H9 (cell line): ENCODE measurements at regions not wholly inside any gene's neighbourhood (a gene's known extent, or its start where the extent isn't known, plus 50 kb on each side); places are given as distances from the start of the nearest gene placed in this dataset.

ENCODE experiments used
- DNase-seq: peaks from one replicate; pipeline ENCODE4 v3.0.0-alpha.2; 2017
- H2AFZ ChIP-seq: one replicate; pipeline ENCODE4 v1.6.1; 2013; ENCODE audit warnings: mild to moderate bottlenecking, low read length, control low read depth, moderate library complexity
- H2AK5ac ChIP-seq: 2 replicates; pipeline ENCODE4 v1.6.1; 2013; ENCODE audit warnings: low read length, control low read depth, mixed read lengths; ENCODE audit not compliant: insufficient read length
- H2BK120ac ChIP-seq: one replicate; pipeline ENCODE4 v1.6.1; 2013; ENCODE audit warnings: low read depth, mild to moderate bottlenecking, low read length, control low read depth, inconsistent platforms; ENCODE audit not compliant: poor library complexity, severe bottlenecking
- H2BK12ac ChIP-seq: 2 replicates; pipeline ENCODE4 v1.6.1; 2013; ENCODE audit warnings: low read length, control low read depth, mixed read lengths, low read depth; ENCODE audit not compliant: insufficient read length
- H2BK15ac ChIP-seq: 2 replicates; pipeline ENCODE4 v1.6.1; 2013; ENCODE audit warnings: low read depth, low read length, control low read depth
- H2BK20ac ChIP-seq: one replicate; pipeline ENCODE4 v1.6.1; 2013; ENCODE audit warnings: low read depth, mild to moderate bottlenecking, low read length, control low read depth, inconsistent platforms; ENCODE audit not compliant: poor library complexity, severe bottlenecking
- H2BK5ac ChIP-seq: 2 replicates; pipeline ENCODE4 v1.6.1; 2013; ENCODE audit warnings: low read length, control low read depth, mixed read lengths; ENCODE audit not compliant: insufficient read length
- H3K14ac ChIP-seq: 2 replicates; pipeline ENCODE4 v1.6.1; 2013; ENCODE audit warnings: low read length, control low read depth; ENCODE audit not compliant: insufficient read depth
- H3K18ac ChIP-seq: 2 replicates; pipeline ENCODE4 v1.6.1; 2013; ENCODE audit warnings: low read depth, mild to moderate bottlenecking, mixed read lengths, low read length, control low read depth; ENCODE audit not compliant: insufficient read length
- H3K23ac ChIP-seq: 2 replicates; pipeline ENCODE4 v1.6.1; 2013; ENCODE audit warnings: low read length, control low read depth, mixed read lengths, low read depth; ENCODE audit not compliant: insufficient read length
- H3K23me2 ChIP-seq: 2 replicates; pipeline ENCODE4 v1.6.1; 2013; ENCODE audit warnings: low read depth, mild to moderate bottlenecking, mixed read lengths, low read length, control low read depth; ENCODE audit not compliant: insufficient read length, poor library complexity, severe bottlenecking
- H3K27ac ChIP-seq: 2 replicates; pipeline ENCODE4 v1.5.1; 2013; ENCODE audit warnings: low read length, control low read depth, mixed read lengths, low read depth; ENCODE audit not compliant: insufficient read length
- H3K27me3 ChIP-seq: 2 replicates; pipeline ENCODE4 v1.6.1; 2013; ENCODE audit warnings: low read length, control low read depth, inconsistent platforms; ENCODE audit not compliant: insufficient read depth
- H3K4ac ChIP-seq: 2 replicates; pipeline ENCODE4 v1.6.1; 2013; ENCODE audit warnings: low read depth, mild to moderate bottlenecking, control low read depth, inconsistent platforms, low read length, moderate library complexity
- H3K4me1 ChIP-seq: 2 replicates; pipeline ENCODE4 v1.6.1; 2013; ENCODE audit warnings: low read length, control low read depth, inconsistent platforms; ENCODE audit not compliant: insufficient read depth
- H3K4me2 ChIP-seq: 2 replicates; pipeline ENCODE4 v1.6.1; 2013; ENCODE audit warnings: low read length, control low read depth, mixed read lengths; ENCODE audit not compliant: insufficient read length, insufficient read depth
- H3K56ac ChIP-seq: 2 replicates; pipeline ENCODE4 v1.6.1; 2013; ENCODE audit warnings: low read depth, mild to moderate bottlenecking, mixed read lengths, low read length, control low read depth; ENCODE audit not compliant: insufficient read length
- H3K79me1 ChIP-seq: 2 replicates; pipeline ENCODE4 v1.6.1; 2013; ENCODE audit warnings: low read depth, mild to moderate bottlenecking, moderate library complexity, low read length, control low read depth, inconsistent platforms; ENCODE audit not compliant: insufficient read depth, poor library complexity, severe bottlenecking
- H3K79me2 ChIP-seq: 2 replicates; pipeline ENCODE4 v1.6.1; 2013; ENCODE audit warnings: low read length, control low read depth, inconsistent platforms; ENCODE audit not compliant: insufficient read depth
- H3K9ac ChIP-seq: 2 replicates; pipeline ENCODE4 v1.6.1; 2013; ENCODE audit warnings: low read length, control low read depth, mixed read lengths; ENCODE audit not compliant: insufficient read length; ENCODE audit errors: extremely low read depth
- H3K9me3 ChIP-seq: one replicate; pipeline ENCODE4 v1.6.1; 2013; ENCODE audit warnings: low read depth, low read length, inconsistent platforms; ENCODE audit not compliant: control insufficient read depth
- H3T11ph ChIP-seq: one replicate; pipeline ENCODE4 v1.6.1; 2013; ENCODE audit warnings: mild to moderate bottlenecking, low read length, control low read depth, inconsistent platforms
- H4K20me1 ChIP-seq: one replicate; pipeline ENCODE4 v1.6.1; 2013; ENCODE audit not compliant: control insufficient read depth, insufficient read length, insufficient read depth
- H4K5ac ChIP-seq: 2 replicates; pipeline ENCODE4 v1.6.1; 2013; ENCODE audit warnings: low read depth, mild to moderate bottlenecking, mixed read lengths, low read length, control low read depth; ENCODE audit not compliant: insufficient read length
- H4K8ac ChIP-seq: replicated peaks from 2 replicates; pipeline ENCODE4 v1.6.1; 2013; ENCODE audit warnings: low read length, control low read depth, mixed read lengths, low read depth; ENCODE audit not compliant: insufficient read length
- H4K91ac ChIP-seq: 2 replicates; pipeline ENCODE4 v1.6.1; 2013; ENCODE audit warnings: low read depth, mild to moderate bottlenecking, moderate library complexity, mixed read lengths, low read length, control low read depth; ENCODE audit not compliant: insufficient read length
- H3K27ac Mint-ChIP-seq, 3 experiments: 2 replicates in 2 of 3; 3 replicates in 1 of 3; pipeline ENCODE4 v1.8.0; 2020 to 2021; ENCODE audit warnings: mixed read lengths in 3 of 3, mild to moderate bottlenecking in 1 of 3, moderate library complexity in 1 of 3
- H3K27me3 Mint-ChIP-seq: 2 replicates; pipeline ENCODE4 v1.8.0; 2021; ENCODE audit warnings: low read depth, mild to moderate bottlenecking, moderate library complexity, mixed read lengths
- H3K36me3 Mint-ChIP-seq, 3 experiments: 2 replicates in 2 of 3; 3 replicates in 1 of 3; pipeline ENCODE4 v1.8.0; 2020 to 2021; ENCODE audit warnings: low read depth in 3 of 3, mixed read lengths in 3 of 3; ENCODE audit not compliant: insufficient read depth in 1 of 3
- H3K4me1 Mint-ChIP-seq, 2 experiments: 2 replicates each; pipeline ENCODE4 v1.8.0; 2020; ENCODE audit warnings: mixed read lengths in 2 of 2
- H3K4me3 Mint-ChIP-seq, 2 experiments: 2 replicates in 1 of 2; 3 replicates in 1 of 2; pipeline ENCODE4 v1.8.0; 2020 to 2021; ENCODE audit warnings: mild to moderate bottlenecking in 2 of 2, mixed read lengths in 2 of 2, moderate library complexity in 1 of 2
- H3K9me3 Mint-ChIP-seq, 2 experiments: 2 replicates in 1 of 2; 3 replicates in 1 of 2; pipeline ENCODE4 v1.8.0; 2020; ENCODE audit warnings: mild to moderate bottlenecking in 2 of 2, mixed read lengths in 2 of 2, moderate library complexity in 1 of 2
- CTCF ChIP-seq: fragments of 200-600 bp; sonication (generic); conservative IDR thresholded peaks from 3 replicates; pipeline ENCODE4 v1.8.0; 2021; ENCODE audit warnings: antibody characterized with exemption, mild to moderate bottlenecking
- whole genome bisulfite sequencing: extraction: QIAGEN DNeasy Blood & Tissue Kit; methylation state at CpG from one replicate; pipeline ENCODE4 v1.1.7; 2013; ENCODE audit warnings: missing lambda C conversion rate, low lambda C conversion rate, mixed read lengths; ENCODE audit not compliant: insufficient read length; ENCODE audit errors: extremely low coverage; 5-methylcytosine and 5-hydroxymethylcytosine counted together

- no peak overlapping the region for H3K18ac ChIP-seq
- H3K9me3 ChIP-seq: no peaks in the 10 kb centered on the region
Observed at GRCh38 chr10:78761311-78761781, 307.4 kb upstream of the ZMIZ1 start.

More at GRCh38 chr10:78761311-78761781, 307.4 kb upstream of the ZMIZ1 start:
- TF ChIP-seq CTCF: no peak
- H3K23me2 ChIP-seq: no peaks in the 10 kb centered on the region
- H2BK120ac ChIP-seq: no peak overlapping the region
- H3K79me1 ChIP-seq: no peaks in the 10 kb centered on the region
- peaks cover 17 to 22% of the 10 kb centered on the region in 2 experiments for H3K4me1 Mint-ChIP-seq
- no peak overlapping the region for H2BK12ac ChIP-seq
- H3K9me3 Mint-ChIP-seq: no peaks in the 10 kb centered on the region
- no peak overlapping the region for H3K14ac ChIP-seq
- no peaks in the 10 kb centered on the region for H4K20me1 ChIP-seq
- H3K36me3 Mint-ChIP-seq: no peaks in the 10 kb centered on the region
- DNase-seq: no peak
- H3K56ac ChIP-seq: no peak overlapping the region
- H2AK5ac ChIP-seq: no peak overlapping the region
- no peaks in the 10 kb centered on the region for H3K4me1 ChIP-seq
- no peak overlapping the region for H3K9ac ChIP-seq
- no peak overlapping the region for H2AFZ ChIP-seq
- H2BK5ac ChIP-seq: no peak overlapping the region
- H2BK20ac ChIP-seq: no peak overlapping the region
- H4K8ac ChIP-seq: no peak overlapping the region
- no peak overlapping the region for H3K27ac Mint-ChIP-seq
- H3K79me2 ChIP-seq: no peaks in the 10 kb centered on the region
- H3K27me3 Mint-ChIP-seq: peaks cover 27% of the 10 kb centered on the region
- no peak overlapping the region for H4K91ac ChIP-seq
- no CpG with 5 or more reads among the region's 12 CpGs for WGBS
- no peak overlapping the region for H4K5ac ChIP-seq
- H3K4me2 ChIP-seq: no peak overlapping the region
- H3K27me3 ChIP-seq: no peaks in the 10 kb centered on the region
- no peak overlapping the region for H3K4ac ChIP-seq
- H3K4me3 Mint-ChIP-seq: no peak overlapping the region
- no peak overlapping the region for H3T11ph ChIP-seq
- H3K23ac ChIP-seq: no peak overlapping the region
- no peak overlapping the region for H3K27ac ChIP-seq
- no peak overlapping the region for H2BK15ac ChIP-seq
